ENCODE measurements at regions not wholly inside any gene's neighbourhood (a gene's known extent, or its start where the extent isn't known, plus 50 kb on each side); places are given as distances from the start of the nearest gene placed in this dataset.
A peak's percentile ranks its signal among the peaks of the same experiment; 100 is the strongest.
"Not testable (repeated sequence)": the region's sequence is repeated elsewhere in the genome, so short reads cannot be mapped to it uniquely, and the experiment has no call there.

- H3K36me3 ChIP-seq, result no peaks in the 10 kb centered on the region
- H3K9me3 ChIP-seq, result no peaks in the 10 kb centered on the region
- intact Hi-C loops (cut with DNase I; ENCODE audit: low total_unique reads), result no loop called here
- TF ChIP-seq POLR2A (IDR thresholded peaks at IDR 0.05), result no peak
- ATAC-seq (peak; percentile 88 to 89), DNase-seq (peak in 1 of 2 donors; percentile 39)
- peak overlapping the region; percentile 41 to 65 (median 50) for H3K27ac ChIP-seq
- H3K4me1 ChIP-seq, result peaks cover 18 to 20% of the 10 kb centered on the region in 2 donors
- no peak overlapping the region for H3K4me3 ChIP-seq
- no peaks in the 10 kb centered on the region for H3K27me3 ChIP-seq
- in situ Hi-C loops (cut with MboI; ENCODE audit: low sequenced_read_pairs in 4 of 4), result no loop called here
Observed at GRCh38 chr5:171542525-171543140, 123.2 kb downstream of the FGF18 start.

- Histone ChIP-seq H3K9me3 (no peaks in the 10 kb centered on the region), H3K27ac (peak overlapping the region; percentile 41 to 65 (median 50)), H3K4me1 (peaks cover 18 to 20% of the 10 kb centered on the region in 2 donors), H3K27me3 (no peaks in the 10 kb centered on the region), H3K4me3 (no peak overlapping the region), H3K36me3 (no peaks in the 10 kb centered on the region)
- ATAC-seq (no peak), DNase-seq (no peak)
- in situ Hi-C loops (cut with MboI; ENCODE audit: low sequenced_read_pairs in 4 of 4) (no loop called here), intact Hi-C loops (cut with DNase I; ENCODE audit: low total_unique reads) (no loop called here)
- no peak for TF ChIP-seq CTCF (IDR thresholded peaks at IDR 0.05 in 4 of 5, conservative IDR thresholded peaks at IDR 0.05 in 1 of 5)
- no peak for TF ChIP-seq POLR2A (IDR thresholded peaks at IDR 0.05)
Observed at GRCh38 chr5:171543148-171543815, 123.8 kb downstream of the FGF18 start.

GRCh38 chr5:171544913-171545765 lies 125.7 kb downstream of the FGF18 start:
- in situ Hi-C loops (cut with MboI; ENCODE audit: low sequenced_read_pairs in 4 of 4), result no loop called here
- H3K4me3 ChIP-seq, result no peak overlapping the region

GRCh38 chr5:171549274-171549673 lies 129.8 kb downstream of the FGF18 start:
- in situ Hi-C loops (cut with MboI; ENCODE audit: low sequenced_read_pairs in 4 of 4), result no loop called here

More at GRCh38 chr5:171544913-171545765, 125.7 kb downstream of the FGF18 start:
- TF ChIP-seq POLR2A (IDR thresholded peaks at IDR 0.05), result no peak
- no peak for TF ChIP-seq CTCF (IDR thresholded peaks at IDR 0.05 in 4 of 5, conservative IDR thresholded peaks at IDR 0.05 in 1 of 5)
- no peaks in the 10 kb centered on the region for H3K27me3 ChIP-seq
- no peaks in the 10 kb centered on the region for H3K9me3 ChIP-seq
- H3K4me1 ChIP-seq, result peaks cover 18 to 20% of the 10 kb centered on the region in 2 donors
- DNase-seq (no peak), ATAC-seq (no peak)
- no peaks in the 10 kb centered on the region for H3K36me3 ChIP-seq
- H3K27ac ChIP-seq, result no peak overlapping the region
- intact Hi-C loops (cut with DNase I; ENCODE audit: low total_unique reads), result no loop called here

GRCh38 chr5:171553817-171554216 lies 134.4 kb downstream of the FGF18 start:
- ATAC-seq; intact Hi-C loops (cut with DNase I; ENCODE audit: low total_unique reads); H3K36me3 ChIP-seq; H3K4me1 ChIP-seq; H3K9me3 ChIP-seq; H3K4me3 ChIP-seq; H3K27ac ChIP-seq; H3K27me3 ChIP-seq; in situ Hi-C loops (cut with MboI; ENCODE audit: low sequenced_read_pairs in 4 of 4); DNase-seq: not testable (repeated sequence)

More at GRCh38 chr5:171549274-171549673, 129.8 kb downstream of the FGF18 start:
- H3K4me1 ChIP-seq, result no peaks in the 10 kb centered on the region
- intact Hi-C loops (cut with DNase I; ENCODE audit: low total_unique reads), result no loop called here
- ATAC-seq (no peak), DNase-seq (no peak)
- H3K36me3 ChIP-seq, result no peaks in the 10 kb centered on the region
- H3K4me3 ChIP-seq, result no peak overlapping the region
- no peak for TF ChIP-seq CTCF (IDR thresholded peaks at IDR 0.05 in 4 of 5, conservative IDR thresholded peaks at IDR 0.05 in 1 of 5)
- no peak for TF ChIP-seq POLR2A (IDR thresholded peaks at IDR 0.05)
- H3K27ac ChIP-seq, result no peak overlapping the region
- no peaks in the 10 kb centered on the region for H3K9me3 ChIP-seq
- H3K27me3 ChIP-seq, result no peaks in the 10 kb centered on the region

Data from gastrocnemius medialis (tissue), 4 donors.